ENCODE measurements at regions not wholly inside any gene's neighbourhood (a gene's known extent, or its start where the extent isn't known, plus 50 kb on each side); places are given as distances from the start of the nearest gene placed in this dataset.
A peak's percentile ranks its signal among the peaks of the same experiment; 100 is the strongest.

DNA sequence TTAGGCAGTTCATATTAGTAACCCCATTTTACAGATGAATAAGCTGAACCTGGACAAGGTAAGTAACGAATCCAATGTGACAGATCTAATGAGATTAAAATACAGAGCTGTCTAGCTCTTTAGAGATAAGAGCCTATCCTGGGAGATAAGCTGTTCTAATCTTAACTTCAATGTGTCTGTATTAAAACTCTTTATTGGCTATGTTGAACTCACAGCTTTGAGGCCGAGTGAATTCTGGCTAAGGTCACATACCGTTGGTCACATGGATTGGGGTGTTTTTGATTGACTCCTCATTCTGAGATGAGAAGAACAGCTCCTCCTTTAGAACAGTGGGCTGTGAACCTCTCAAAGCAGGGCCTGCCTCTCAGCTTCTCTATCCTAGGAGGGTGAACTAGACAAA lies 113.4 kb upstream of the EEPD1 start:
- TF ChIP-seq CTCF (IDR thresholded peaks at IDR 0.05; ENCODE audit: low read depth, low read length) = no peak
- peaks cover 8% of the 10 kb centered on the region for H3K4me1 ChIP-seq
- no peak for DNase-seq
- no peak overlapping the region for H3K4me3 ChIP-seq (ENCODE audit: low read depth, low read length)
- H3K36me3 ChIP-seq = no peaks in the 10 kb centered on the region
- H3K27me3 ChIP-seq = no peaks in the 10 kb centered on the region
- H3K9me3 ChIP-seq = no peaks in the 10 kb centered on the region

- H3K27me3 ChIP-seq = no peaks in the 10 kb centered on the region
- TF ChIP-seq CTCF (IDR thresholded peaks at IDR 0.05; ENCODE audit: low read depth, low read length) = no peak
- peaks cover 8% of the 10 kb centered on the region for H3K4me1 ChIP-seq
- no peaks in the 10 kb centered on the region for H3K36me3 ChIP-seq
- no peak for DNase-seq
- H3K9me3 ChIP-seq = no peaks in the 10 kb centered on the region
- H3K4me3 ChIP-seq (ENCODE audit: low read depth, low read length) = no peak overlapping the region
Observed at GRCh38 chr7:36040679-36041078, 112.4 kb upstream of the EEPD1 start.

DNA sequence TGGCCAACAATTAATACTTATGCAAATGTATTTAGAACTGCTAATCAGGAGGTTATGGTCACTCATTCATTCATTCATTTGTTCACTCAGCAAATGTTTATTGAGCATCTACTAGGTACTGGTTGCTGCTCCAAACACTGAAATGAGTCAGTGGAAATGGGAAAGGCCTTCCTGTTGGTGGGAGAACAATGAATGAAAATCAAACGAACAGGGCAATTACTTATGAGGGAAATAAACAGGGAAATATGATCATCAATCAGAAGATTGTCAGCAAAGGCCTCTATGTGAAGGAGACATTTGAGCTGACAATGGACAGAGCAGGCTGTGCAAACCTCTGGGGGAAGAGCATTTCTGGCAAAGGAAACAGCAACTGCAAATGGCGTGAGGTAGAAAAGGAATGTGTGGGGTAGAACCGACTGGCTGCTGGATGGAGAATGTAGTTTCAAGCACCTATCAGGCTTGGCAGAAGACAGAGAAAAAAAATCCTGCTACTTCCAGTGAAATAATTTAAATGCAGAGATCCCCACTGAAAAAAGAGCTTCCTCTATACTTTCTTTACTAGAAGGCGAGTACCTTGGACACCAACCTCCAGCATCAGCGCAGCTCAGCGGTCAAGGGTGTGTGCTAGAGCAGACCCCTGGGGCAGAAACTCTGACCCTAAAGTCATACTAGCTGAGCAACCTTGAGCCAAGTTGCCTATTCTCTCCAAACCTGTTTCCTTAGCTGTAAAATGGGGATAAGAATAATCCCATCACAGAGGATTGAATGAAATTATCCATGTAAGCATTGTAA lies 108.8 kb upstream of the EEPD1 start:
- no peaks in the 10 kb centered on the region for H3K36me3 ChIP-seq
- H3K4me1 ChIP-seq = peaks cover 12% of the 10 kb centered on the region
- no peaks in the 10 kb centered on the region for H3K27me3 ChIP-seq
- no peak for TF ChIP-seq CTCF (IDR thresholded peaks at IDR 0.05; ENCODE audit: low read depth, low read length)
- no peaks in the 10 kb centered on the region for H3K9me3 ChIP-seq
- DNase-seq = no peak
- no peak overlapping the region for H3K4me3 ChIP-seq (ENCODE audit: low read depth, low read length)

DNA sequence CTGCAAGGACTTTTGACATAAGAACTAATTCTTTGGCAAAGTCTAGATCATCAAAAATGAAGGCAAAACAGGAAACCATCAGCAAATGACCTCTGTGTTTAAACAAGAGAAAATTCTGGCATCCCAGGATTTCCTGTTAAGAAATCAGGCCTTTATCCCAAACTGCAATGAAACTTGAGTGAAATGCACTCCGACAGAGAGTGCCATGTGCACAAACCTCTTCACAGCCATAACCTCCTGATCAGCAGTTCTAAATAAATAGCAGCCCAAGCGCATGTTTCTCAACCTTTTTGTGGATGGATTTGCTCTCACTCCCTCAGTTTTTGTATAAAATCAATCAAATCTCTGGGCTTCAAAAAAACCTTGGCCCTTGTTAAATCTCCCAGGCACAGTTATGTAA lies 107.7 kb upstream of the EEPD1 start:
- no peak for TF ChIP-seq CTCF (IDR thresholded peaks at IDR 0.05; ENCODE audit: low read depth, low read length)
- Histone ChIP-seq H3K9me3 (no peaks in the 10 kb centered on the region), H3K36me3 (no peaks in the 10 kb centered on the region), H3K27me3 (no peaks in the 10 kb centered on the region), H3K4me1 (peaks cover 14% of the 10 kb centered on the region), H3K4me3 (ENCODE audit: low read depth, low read length) (no peak overlapping the region)
- DNase-seq = no peak

DNA sequence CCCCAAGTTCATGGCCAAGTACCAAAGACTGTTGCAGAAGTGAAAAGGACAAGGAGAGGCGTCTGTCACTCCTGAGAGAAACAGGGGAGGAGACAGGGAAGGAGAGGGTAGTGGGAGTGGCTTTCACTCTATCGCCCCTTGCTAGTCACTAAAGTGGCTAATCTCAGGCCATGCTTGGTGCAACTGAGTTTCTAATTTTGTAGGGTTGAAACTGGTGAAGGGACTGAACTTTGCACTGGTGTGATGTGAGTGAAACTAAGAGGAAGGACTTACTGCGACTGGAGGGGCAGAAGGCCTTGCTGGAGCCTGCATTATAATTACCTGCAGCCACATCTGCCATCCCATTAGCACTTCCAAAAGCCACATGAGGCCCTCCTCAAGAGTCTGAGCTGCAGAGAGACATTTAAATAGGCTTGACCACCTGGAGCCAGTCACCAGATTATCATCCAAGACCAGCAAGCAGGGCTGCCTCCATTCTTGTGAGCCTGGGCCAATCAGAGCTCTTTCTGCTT lies 107.2 kb upstream of the EEPD1 start:
- Histone ChIP-seq H3K4me1 (peaks cover 14% of the 10 kb centered on the region), H3K9me3 (no peaks in the 10 kb centered on the region), H3K36me3 (no peaks in the 10 kb centered on the region), H3K4me3 (ENCODE audit: low read depth, low read length) (no peak overlapping the region), H3K27me3 (no peaks in the 10 kb centered on the region)
- DNase-seq = no peak
- no peak for TF ChIP-seq CTCF (IDR thresholded peaks at IDR 0.05; ENCODE audit: low read depth, low read length)

GRCh38 chr7:36047091-36047658 lies 105.9 kb upstream of the EEPD1 start:
- Histone ChIP-seq H3K4me3 (ENCODE audit: low read depth, low read length) (no peak overlapping the region), H3K36me3 (no peaks in the 10 kb centered on the region), H3K27me3 (no peaks in the 10 kb centered on the region), H3K9me3 (no peaks in the 10 kb centered on the region), H3K4me1 (peaks cover 14% of the 10 kb centered on the region)
- DNase-seq = peak; percentile 31
- peak; percentile 63 for TF ChIP-seq CTCF (IDR thresholded peaks at IDR 0.05; ENCODE audit: low read depth, low read length)

Data from BE2C (cell line).